ENCODE measurements at regions not wholly inside any gene's neighbourhood (a gene's known extent, or its start where the extent isn't known, plus 50 kb on each side); places are given as distances from the start of the nearest gene placed in this dataset.
"Not testable (repeated sequence)": the region's sequence is repeated elsewhere in the genome, so short reads cannot be mapped to it uniquely, and the experiment has no call there.

GRCh38 chr16:50448522-50448921, 79.7 kb upstream of the BRD7 start:
- WGBS, 2 donors (ENCODE audit: extremely low coverage in 2 of 2, insufficient read length in 2 of 2, insufficient replicate concordance in 1 of 2) = no CpG with 5 or more reads among the region's 8 CpGs
- Histone ChIP-seq H2AFZ (ENCODE audit: low read length) (no peak overlapping the region), H2BK5ac (ENCODE audit: low read length) (no peak overlapping the region), H3K4me1 (ENCODE audit: control insufficient read depth in 2 of 2, insufficient read depth in 1 of 2, low read depth in 1 of 2, low read length in 2 of 2) (peaks cover 7 to 25% of the 10 kb centered on the region in 2 donors), H3K9me3 (replicated peaks in 1 of 2; ENCODE audit: control insufficient read depth in 2 of 2, insufficient read depth in 1 of 2, low read depth in 1 of 2, low read length in 2 of 2) (no peaks in the 10 kb centered on the region), H2BK12ac (ENCODE audit: low read length) (no peak overlapping the region), H2AK5ac (ENCODE audit: low read depth, low read length) (no peak overlapping the region), H4K91ac (ENCODE audit: low read depth, low read length, poor library complexity) (no peak overlapping the region), H3K4me3 (ENCODE audit: low read length in 2 of 2) (no peak overlapping the region), H3K27ac (replicated peaks; ENCODE audit: low read length) (no peak overlapping the region), H3K36me3 (replicated peaks in 1 of 2; ENCODE audit: control insufficient read depth in 2 of 2, insufficient read depth in 2 of 2, low read length in 2 of 2) (no peaks in the 10 kb centered on the region), H2BK15ac (ENCODE audit: low read length) (no peak overlapping the region), H2BK120ac (ENCODE audit: low read depth, low read length) (no peak overlapping the region), H3K14ac (ENCODE audit: low read length) (no peak overlapping the region), H3K18ac (ENCODE audit: low read length) (no peak overlapping the region), H4K8ac (ENCODE audit: low read depth, low read length) (no peak overlapping the region), H3K4me2 (ENCODE audit: insufficient read depth, low read length, poor library complexity, severe bottlenecking) (no peak overlapping the region), H3K27me3 (ENCODE audit: control insufficient read depth in 3 of 3, insufficient read depth in 3 of 3, low read depth in 1 of 3, low read length in 3 of 3) (no peaks in the 10 kb centered on the region), H3K79me1 (ENCODE audit: low read depth, low read length) (no peaks in the 10 kb centered on the region), H3K9ac (ENCODE audit: low read depth, low read length, poor library complexity) (no peak overlapping the region), H3K23ac (ENCODE audit: low read depth, low read length, poor library complexity) (no peak overlapping the region), H3K4ac (ENCODE audit: low read length) (no peak overlapping the region)
- DNase-seq (ENCODE audit: low spot score) = no peak

GRCh38 chr16:50447386-50447785, 78.6 kb upstream of the BRD7 start:
- no CpG with 5 or more reads among the region's 8 CpGs for WGBS, 2 donors (ENCODE audit: extremely low coverage in 2 of 2, insufficient read length in 2 of 2, insufficient replicate concordance in 1 of 2)
- not testable (repeated sequence) for H3K27ac ChIP-seq (replicated peaks; ENCODE audit: low read length); DNase-seq (ENCODE audit: low spot score); H3K27me3 ChIP-seq (ENCODE audit: control insufficient read depth in 3 of 3, insufficient read depth in 3 of 3, low read depth in 1 of 3, low read length in 3 of 3); H2BK15ac ChIP-seq (ENCODE audit: low read length); H3K9ac ChIP-seq (ENCODE audit: low read depth, low read length, poor library complexity); H4K8ac ChIP-seq (ENCODE audit: low read depth, low read length); H3K36me3 ChIP-seq (replicated peaks in 1 of 2; ENCODE audit: control insufficient read depth in 2 of 2, insufficient read depth in 2 of 2, low read length in 2 of 2); H3K4me3 ChIP-seq (ENCODE audit: low read length in 2 of 2); H2AFZ ChIP-seq (ENCODE audit: low read length); H3K4me2 ChIP-seq (ENCODE audit: insufficient read depth, low read length, poor library complexity, severe bottlenecking); H3K14ac ChIP-seq (ENCODE audit: low read length); H3K4ac ChIP-seq (ENCODE audit: low read length); H4K91ac ChIP-seq (ENCODE audit: low read depth, low read length, poor library complexity); H2AK5ac ChIP-seq (ENCODE audit: low read depth, low read length); H3K18ac ChIP-seq (ENCODE audit: low read length); H3K23ac ChIP-seq (ENCODE audit: low read depth, low read length, poor library complexity); H3K9me3 ChIP-seq (replicated peaks in 1 of 2; ENCODE audit: control insufficient read depth in 2 of 2, insufficient read depth in 1 of 2, low read depth in 1 of 2, low read length in 2 of 2); H2BK12ac ChIP-seq (ENCODE audit: low read length); H2BK120ac ChIP-seq (ENCODE audit: low read depth, low read length); H3K79me1 ChIP-seq (ENCODE audit: low read depth, low read length); H2BK5ac ChIP-seq (ENCODE audit: low read length)
- peaks cover 7 to 25% of the 10 kb centered on the region in 2 donors for H3K4me1 ChIP-seq (ENCODE audit: control insufficient read depth in 2 of 2, insufficient read depth in 1 of 2, low read depth in 1 of 2, low read length in 2 of 2)

- Histone ChIP-seq H3K14ac (ENCODE audit: low read length) (peak overlapping the region; percentile 27), H3K4me3 (ENCODE audit: low read length in 2 of 2) (no peak overlapping the region), H2BK15ac (ENCODE audit: low read length) (no peak overlapping the region), H3K27me3 (ENCODE audit: control insufficient read depth in 3 of 3, insufficient read depth in 3 of 3, low read depth in 1 of 3, low read length in 3 of 3) (no peaks in the 10 kb centered on the region), H3K36me3 (replicated peaks in 1 of 2; ENCODE audit: control insufficient read depth in 2 of 2, insufficient read depth in 2 of 2, low read length in 2 of 2) (no peaks in the 10 kb centered on the region), H3K18ac (ENCODE audit: low read length) (peak overlapping the region; percentile 35), H3K4ac (ENCODE audit: low read length) (no peak overlapping the region), H3K79me1 (ENCODE audit: low read depth, low read length) (no peaks in the 10 kb centered on the region), H4K8ac (ENCODE audit: low read depth, low read length) (no peak overlapping the region), H2BK12ac (ENCODE audit: low read length) (no peak overlapping the region), H3K27ac (replicated peaks; ENCODE audit: low read length) (no peak overlapping the region), H3K4me1 (ENCODE audit: control insufficient read depth in 2 of 2, insufficient read depth in 1 of 2, low read depth in 1 of 2, low read length in 2 of 2) (peaks cover 7 to 25% of the 10 kb centered on the region in 2 donors), H2BK120ac (ENCODE audit: low read depth, low read length) (no peak overlapping the region), H2AFZ (ENCODE audit: low read length) (no peak overlapping the region), H3K9ac (ENCODE audit: low read depth, low read length, poor library complexity) (peak overlapping the region; percentile 22), H3K9me3 (replicated peaks in 1 of 2; ENCODE audit: control insufficient read depth in 2 of 2, insufficient read depth in 1 of 2, low read depth in 1 of 2, low read length in 2 of 2) (peaks cover 3 to 7% of the 10 kb centered on the region in 2 donors), H4K91ac (ENCODE audit: low read depth, low read length, poor library complexity) (no peak overlapping the region), H3K4me2 (ENCODE audit: insufficient read depth, low read length, poor library complexity, severe bottlenecking) (no peak overlapping the region), H3K23ac (ENCODE audit: low read depth, low read length, poor library complexity) (no peak overlapping the region), H2AK5ac (ENCODE audit: low read depth, low read length) (peak overlapping the region; percentile 22), H2BK5ac (ENCODE audit: low read length) (no peak overlapping the region)
- WGBS, 2 donors (ENCODE audit: extremely low coverage in 2 of 2, insufficient read length in 2 of 2, insufficient replicate concordance in 1 of 2) = no CpG with 5 or more reads among the region's 4 CpGs
- DNase-seq (ENCODE audit: low spot score) = no peak
Observed at GRCh38 chr16:50446861-50447260, 78.1 kb upstream of the BRD7 start.

GRCh38 chr16:50445621-50446555, 77.1 kb upstream of the BRD7 start:
- no peak overlapping the region for H4K91ac ChIP-seq (ENCODE audit: low read depth, low read length, poor library complexity)
- no CpG with 5 or more reads among the region's 19 CpGs for WGBS, 2 donors (ENCODE audit: extremely low coverage in 2 of 2, insufficient read length in 2 of 2, insufficient replicate concordance in 1 of 2)

More at GRCh38 chr16:50445621-50446555, 77.1 kb upstream of the BRD7 start:
- Histone ChIP-seq H2BK12ac (ENCODE audit: low read length) (no peak overlapping the region), H3K4me1 (ENCODE audit: control insufficient read depth in 2 of 2, insufficient read depth in 1 of 2, low read depth in 1 of 2, low read length in 2 of 2) (peaks cover 7 to 19% of the 10 kb centered on the region in 2 donors), H3K4me3 (ENCODE audit: low read length in 2 of 2) (no peak overlapping the region), H3K79me1 (ENCODE audit: low read depth, low read length) (no peaks in the 10 kb centered on the region), H3K27ac (replicated peaks; ENCODE audit: low read length) (no peak overlapping the region), H2BK15ac (ENCODE audit: low read length) (no peak overlapping the region), H3K36me3 (replicated peaks in 1 of 2; ENCODE audit: control insufficient read depth in 2 of 2, insufficient read depth in 2 of 2, low read length in 2 of 2) (no peaks in the 10 kb centered on the region), H3K27me3 (ENCODE audit: control insufficient read depth in 3 of 3, insufficient read depth in 3 of 3, low read depth in 1 of 3, low read length in 3 of 3) (no peaks in the 10 kb centered on the region), H2BK120ac (ENCODE audit: low read depth, low read length) (no peak overlapping the region), H2AK5ac (ENCODE audit: low read depth, low read length) (no peak overlapping the region), H3K14ac (ENCODE audit: low read length) (no peak overlapping the region), H3K18ac (ENCODE audit: low read length) (no peak overlapping the region), H3K23ac (ENCODE audit: low read depth, low read length, poor library complexity) (no peak overlapping the region), H3K9me3 (replicated peaks in 1 of 2; ENCODE audit: control insufficient read depth in 2 of 2, insufficient read depth in 1 of 2, low read depth in 1 of 2, low read length in 2 of 2) (peaks cover 5 to 11% of the 10 kb centered on the region in 2 donors), H3K4ac (ENCODE audit: low read length) (no peak overlapping the region), H3K9ac (ENCODE audit: low read depth, low read length, poor library complexity) (no peak overlapping the region), H4K8ac (ENCODE audit: low read depth, low read length) (no peak overlapping the region), H2AFZ (ENCODE audit: low read length) (peak overlapping the region; percentile 75), H3K4me2 (ENCODE audit: insufficient read depth, low read length, poor library complexity, severe bottlenecking) (no peak overlapping the region), H2BK5ac (ENCODE audit: low read length) (no peak overlapping the region)
- DNase-seq (ENCODE audit: low spot score) = no peak
